ENCODE measurements at regions not wholly inside any gene's neighbourhood (a gene's known extent, or its start where the extent isn't known, plus 50 kb on each side); places are given as distances from the start of the nearest gene placed in this dataset.
"Not testable (repeated sequence)": the region's sequence is repeated elsewhere in the genome, so short reads cannot be mapped to it uniquely, and the experiment has no call there.

DNA sequence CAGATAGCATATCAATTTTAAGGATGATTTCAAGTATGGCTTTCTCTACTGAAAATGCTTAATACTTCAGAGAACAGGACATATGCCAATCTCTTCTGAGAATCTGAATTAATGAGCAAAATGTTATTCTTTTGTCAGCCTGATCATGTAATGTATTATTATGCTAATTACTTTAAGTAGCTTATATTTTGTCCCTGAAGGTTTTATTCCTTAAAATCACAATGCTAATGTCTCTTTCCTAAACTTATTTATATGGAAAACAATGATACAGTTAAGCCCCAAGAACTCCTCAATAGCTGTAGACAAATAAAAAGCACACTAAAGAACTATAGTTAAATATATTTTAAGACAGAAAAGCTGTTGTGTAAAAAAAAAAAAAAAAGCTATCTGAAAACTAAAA, 256.9 kb upstream of the PTPRD start:
- DNase-seq (ENCODE audit: extremely low spot score), result no peak
- CTCF ChIA-PET, result no interaction called here
- TF ChIP-seq TARDBP (IDR thresholded peaks at IDR 0.05) (no peak), SP1 (IDR thresholded peaks at IDR 0.05) (no peak), NFRKB (IDR thresholded peaks at IDR 0.05) (no peak), LEF1 (IDR thresholded peaks at IDR 0.05; ENCODE audit: borderline replicate concordance) (no peak), SUZ12 (IDR thresholded peaks at IDR 0.05) (no peak), CTBP1 (IDR thresholded peaks at IDR 0.05; ENCODE audit: borderline replicate concordance) (no peak), ELF4 (IDR thresholded peaks at IDR 0.05) (no peak), HDGF (IDR thresholded peaks at IDR 0.05; ENCODE audit: borderline replicate concordance) (no peak), FOXK2 (IDR thresholded peaks at IDR 0.05) (no peak), FOXA1 (IDR thresholded peaks at IDR 0.05) (no peak), FOXM1 (IDR thresholded peaks at IDR 0.05; ENCODE audit: borderline replicate concordance) (no peak), ZNF384 (IDR thresholded peaks at IDR 0.05) (no peak), BHLHE40 (IDR thresholded peaks at IDR 0.05; ENCODE audit: borderline replicate concordance) (no peak), ARNT (IDR thresholded peaks at IDR 0.05) (no peak), L3MBTL2 (conservative IDR thresholded peaks at IDR 0.05) (no peak)
- TF ChIP-seq, protein P1, sequence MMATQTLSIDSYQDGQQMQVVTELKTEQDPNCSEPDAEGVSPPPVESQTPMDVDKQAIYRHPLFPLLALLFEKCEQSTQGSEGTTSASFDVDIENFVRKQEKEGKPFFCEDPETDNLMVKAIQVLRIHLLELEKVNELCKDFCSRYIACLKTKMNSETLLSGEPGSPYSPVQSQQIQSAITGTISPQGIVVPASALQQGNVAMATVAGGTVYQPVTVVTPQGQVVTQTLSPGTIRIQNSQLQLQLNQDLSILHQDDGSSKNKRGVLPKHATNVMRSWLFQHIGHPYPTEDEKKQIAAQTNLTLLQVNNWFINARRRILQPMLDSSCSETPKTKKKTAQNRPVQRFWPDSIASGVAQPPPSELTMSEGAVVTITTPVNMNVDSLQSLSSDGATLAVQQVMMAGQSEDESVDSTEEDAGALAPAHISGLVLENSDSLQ (IDR thresholded peaks at IDR 0.05), result no peak
- POLR2A ChIA-PET, result no interaction called here

DNA sequence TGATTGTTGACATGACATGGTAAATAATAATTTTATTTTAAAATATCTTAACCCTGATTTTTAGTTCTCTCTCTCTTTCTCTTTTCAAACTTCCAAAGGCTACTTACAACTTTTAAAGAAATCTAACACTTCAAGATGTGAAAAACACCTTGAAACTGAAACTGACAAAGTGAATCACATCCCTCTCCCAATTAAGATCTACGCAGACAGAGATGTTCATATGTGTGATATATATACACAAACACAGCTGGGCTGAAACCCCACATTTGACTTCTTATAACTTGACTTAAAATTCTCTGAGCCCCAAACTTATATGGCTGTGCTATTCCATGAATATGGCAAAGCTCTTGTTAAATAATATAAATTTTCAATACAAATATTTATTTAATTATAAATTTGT, 261.2 kb upstream of the PTPRD start:
- no peak for DNase-seq (ENCODE audit: extremely low spot score)
- TF ChIP-seq L3MBTL2 (conservative IDR thresholded peaks at IDR 0.05) (no peak), TARDBP (IDR thresholded peaks at IDR 0.05) (no peak), SP1 (IDR thresholded peaks at IDR 0.05) (no peak), ARNT (IDR thresholded peaks at IDR 0.05) (no peak), FOXM1 (IDR thresholded peaks at IDR 0.05; ENCODE audit: borderline replicate concordance) (no peak), SUZ12 (IDR thresholded peaks at IDR 0.05) (no peak), CTBP1 (IDR thresholded peaks at IDR 0.05; ENCODE audit: borderline replicate concordance) (no peak), ZNF384 (IDR thresholded peaks at IDR 0.05) (no peak), LEF1 (IDR thresholded peaks at IDR 0.05; ENCODE audit: borderline replicate concordance) (no peak), ELF4 (IDR thresholded peaks at IDR 0.05) (no peak)
- TF ChIP-seq, protein P1 (IDR thresholded peaks at IDR 0.05), result no peak
- POLR2A ChIA-PET, result no interaction called here
- CTCF ChIA-PET, result no interaction called here

DNA sequence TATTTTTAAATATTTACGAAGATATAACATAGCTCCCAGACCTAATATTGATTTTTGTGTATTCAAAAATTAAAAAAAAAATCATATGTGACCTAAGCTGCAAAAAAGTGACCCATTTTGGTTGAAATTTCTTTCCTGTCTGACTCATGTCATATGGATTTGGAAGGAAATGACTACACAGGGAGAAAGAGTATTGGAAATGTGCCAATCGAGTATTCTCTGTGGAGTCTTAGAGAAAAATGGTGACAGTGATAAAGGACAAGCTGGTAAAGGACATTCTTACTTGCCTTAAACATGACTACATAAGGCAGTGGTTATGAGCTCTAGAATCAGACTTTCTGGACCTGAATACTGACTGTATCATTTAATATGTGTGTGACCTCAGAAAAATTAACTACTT, 262.9 kb upstream of the PTPRD start:
- DNase-seq (ENCODE audit: extremely low spot score), result no peak
- ChIA-PET CTCF (no interaction called here), POLR2A (no interaction called here)
- no peak for TF ChIP-seq FOXM1 (IDR thresholded peaks at IDR 0.05; ENCODE audit: borderline replicate concordance)
- TF ChIP-seq LEF1 (IDR thresholded peaks at IDR 0.05; ENCODE audit: borderline replicate concordance), result no peak
- TF ChIP-seq CTBP1 (IDR thresholded peaks at IDR 0.05; ENCODE audit: borderline replicate concordance), result no peak
- no peak for TF ChIP-seq ARNT (IDR thresholded peaks at IDR 0.05)
- no peak for TF ChIP-seq SUZ12 (IDR thresholded peaks at IDR 0.05)
- no peak for TF ChIP-seq SP1 (IDR thresholded peaks at IDR 0.05)
- no peak for TF ChIP-seq HDGF (IDR thresholded peaks at IDR 0.05; ENCODE audit: borderline replicate concordance)
- TF ChIP-seq FOXA1 (IDR thresholded peaks at IDR 0.05), result no peak
- no peak for TF ChIP-seq L3MBTL2 (conservative IDR thresholded peaks at IDR 0.05)
- TF ChIP-seq FOXK2 (IDR thresholded peaks at IDR 0.05), result no peak
- no peak for TF ChIP-seq BHLHE40 (IDR thresholded peaks at IDR 0.05; ENCODE audit: borderline replicate concordance)
- no peak for TF ChIP-seq ZNF384 (IDR thresholded peaks at IDR 0.05)

DNA sequence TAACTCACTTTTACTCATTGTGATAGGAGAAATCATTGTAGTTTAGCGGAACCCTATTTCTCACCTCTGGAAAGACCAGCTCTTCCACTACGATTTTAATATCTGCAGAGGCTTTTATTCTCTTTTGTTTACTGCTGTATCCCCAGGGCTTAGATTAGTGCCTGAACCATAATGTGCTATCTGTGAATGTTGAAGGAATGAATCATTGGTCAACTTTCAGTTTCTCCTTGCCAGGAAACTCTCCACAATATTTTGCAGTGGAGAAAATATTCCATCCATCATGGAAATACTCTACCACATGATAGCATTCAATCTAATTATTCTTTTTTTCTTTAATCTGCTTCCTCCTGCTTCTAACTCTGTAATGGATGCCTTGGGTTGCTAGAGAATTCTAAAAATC, 263.5 kb upstream of the PTPRD start:
- TF ChIP-seq CTBP1 (IDR thresholded peaks at IDR 0.05; ENCODE audit: borderline replicate concordance) (no peak), FOXK2 (IDR thresholded peaks at IDR 0.05) (no peak), TARDBP (IDR thresholded peaks at IDR 0.05) (no peak), ZNF384 (IDR thresholded peaks at IDR 0.05) (no peak), SP1 (IDR thresholded peaks at IDR 0.05) (no peak), NFRKB (IDR thresholded peaks at IDR 0.05) (no peak), LEF1 (IDR thresholded peaks at IDR 0.05; ENCODE audit: borderline replicate concordance) (no peak), BHLHE40 (IDR thresholded peaks at IDR 0.05; ENCODE audit: borderline replicate concordance) (no peak), FOXA1 (IDR thresholded peaks at IDR 0.05) (no peak)
- TF ChIP-seq, protein P1 (IDR thresholded peaks at IDR 0.05), result no peak
- ChIA-PET CTCF (no interaction called here), POLR2A (no interaction called here)
- no peak for DNase-seq (ENCODE audit: extremely low spot score)

DNA sequence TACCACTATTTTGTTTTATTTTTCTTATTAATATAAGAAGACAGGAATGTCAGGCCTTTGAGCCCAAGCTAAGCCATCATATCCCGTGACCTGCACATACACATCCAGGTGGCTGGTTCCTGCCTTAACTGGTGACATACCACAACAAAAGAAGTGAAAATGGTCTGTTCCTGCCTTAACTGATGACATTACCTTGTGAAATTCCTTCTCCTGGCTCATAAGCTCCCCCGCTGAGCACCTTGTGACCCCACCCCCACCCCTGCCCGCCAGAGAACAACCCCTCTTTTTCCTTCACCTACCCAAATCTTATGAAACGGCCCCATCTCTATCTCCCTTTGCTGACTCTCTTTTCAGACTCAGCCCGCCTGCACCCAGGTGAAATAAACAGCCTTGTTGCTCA, 277.5 kb upstream of the PTPRD start:
- CTCF ChIA-PET; DNase-seq (ENCODE audit: extremely low spot score); POLR2A ChIA-PET: not testable (repeated sequence)

DNA sequence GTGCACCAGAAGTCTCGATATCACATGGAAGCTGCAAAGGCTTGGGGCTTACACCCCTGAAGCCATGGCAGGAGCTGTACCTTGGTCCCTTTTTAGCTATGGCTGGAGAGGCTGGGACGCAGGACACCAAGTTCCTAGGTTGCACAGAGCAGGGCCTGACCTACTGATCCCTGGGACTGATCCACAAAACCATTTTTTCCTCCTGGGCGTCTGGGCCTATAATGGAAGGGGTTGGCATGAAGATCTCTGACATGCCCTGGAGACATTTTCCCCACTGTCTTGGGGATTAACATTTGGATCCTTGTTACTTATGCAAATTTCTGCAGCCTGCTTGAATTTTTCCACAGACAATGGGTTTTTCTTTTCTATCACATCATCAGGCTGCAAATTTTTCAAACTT, 286.7 kb upstream of the PTPRD start:
- CTCF ChIA-PET, result no interaction called here
- TF ChIP-seq TARDBP (IDR thresholded peaks at IDR 0.05) (no peak), LEF1 (IDR thresholded peaks at IDR 0.05; ENCODE audit: borderline replicate concordance) (no peak), SUZ12 (IDR thresholded peaks at IDR 0.05) (no peak), SP1 (IDR thresholded peaks at IDR 0.05) (no peak), HDGF (IDR thresholded peaks at IDR 0.05; ENCODE audit: borderline replicate concordance) (no peak), FOXK2 (IDR thresholded peaks at IDR 0.05) (no peak), ZNF384 (IDR thresholded peaks at IDR 0.05) (no peak), FOXM1 (IDR thresholded peaks at IDR 0.05; ENCODE audit: borderline replicate concordance) (no peak), ELF4 (IDR thresholded peaks at IDR 0.05) (no peak), NFRKB (IDR thresholded peaks at IDR 0.05) (no peak), FOXA1 (IDR thresholded peaks at IDR 0.05) (no peak), ARNT (IDR thresholded peaks at IDR 0.05) (no peak), BHLHE40 (IDR thresholded peaks at IDR 0.05; ENCODE audit: borderline replicate concordance) (no peak), CTBP1 (IDR thresholded peaks at IDR 0.05; ENCODE audit: borderline replicate concordance) (no peak), L3MBTL2 (conservative IDR thresholded peaks at IDR 0.05) (no peak)
- TF ChIP-seq, protein P1 (IDR thresholded peaks at IDR 0.05), result no peak
- DNase-seq (ENCODE audit: extremely low spot score), result no peak
- POLR2A ChIA-PET, result no interaction called here
